ENCODE measurements at regions not wholly inside any gene's neighbourhood (a gene's known extent, or its start where the extent isn't known, plus 50 kb on each side); places are given as distances from the start of the nearest gene placed in this dataset.

GRCh38 chr1:8112611-8113261 lies 86.6 kb upstream of the ERRFI1 start:
- no peak for TF ChIP-seq CTCF (IDR thresholded peaks at IDR 0.05; ENCODE audit: insufficient read depth, low read depth, low read length)
- Histone ChIP-seq H3K27me3 (ENCODE audit: control insufficient read depth, insufficient read depth, low read length) (no peaks in the 10 kb centered on the region), H3K36me3 (ENCODE audit: control insufficient read depth, insufficient read depth, low read length) (no peaks in the 10 kb centered on the region), H3K4me3 (ENCODE audit: low read depth, low read length) (no peak overlapping the region)
- POLR2A ChIA-PET = no interaction called here
- CTCF ChIA-PET = interaction anchor here (1.2 to 1.3 kb wide), 2 partner anchors 10 to 18 kb away, joined by 3 to 5 read pairs; no protein-coding TSS in a partner anchor
- no peak for DNase-seq (ENCODE audit: low read depth)

DNA sequence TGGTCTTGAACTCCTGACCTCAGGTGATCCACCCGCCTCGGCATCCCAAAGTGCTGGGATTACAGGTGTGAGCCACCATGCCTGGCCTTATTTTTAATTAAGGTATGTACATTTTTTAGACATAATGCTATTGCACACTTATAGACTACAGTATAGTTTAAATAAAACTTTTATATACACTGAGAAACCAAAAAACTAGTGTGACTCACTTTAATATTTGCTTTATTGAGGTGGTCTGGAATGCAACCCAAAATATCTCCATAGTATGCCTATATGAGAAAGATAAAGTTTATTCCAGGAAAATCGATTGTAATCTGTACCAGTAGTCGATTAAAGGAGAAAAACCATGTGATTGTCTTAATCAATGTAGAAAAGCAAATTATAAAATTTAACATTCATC lies 85.5 kb upstream of the ERRFI1 start:
- H3K36me3 ChIP-seq (ENCODE audit: control insufficient read depth, insufficient read depth, low read length) = no peaks in the 10 kb centered on the region
- no peaks in the 10 kb centered on the region for H3K27me3 ChIP-seq (ENCODE audit: control insufficient read depth, insufficient read depth, low read length)
- CTCF ChIA-PET = no interaction called here
- TF ChIP-seq CTCF (IDR thresholded peaks at IDR 0.05; ENCODE audit: insufficient read depth, low read depth, low read length) = no peak
- POLR2A ChIA-PET = no interaction called here
- no peak for DNase-seq (ENCODE audit: low read depth)
- no peak overlapping the region for H3K4me3 ChIP-seq (ENCODE audit: low read depth, low read length)

GRCh38 chr1:8109216-8109615 lies 83.1 kb upstream of the ERRFI1 start:
- ChIA-PET POLR2A (no interaction called here), CTCF (no interaction called here)
- TF ChIP-seq CTCF (IDR thresholded peaks at IDR 0.05; ENCODE audit: insufficient read depth, low read depth, low read length) = no peak
- Histone ChIP-seq H3K27me3 (ENCODE audit: control insufficient read depth, insufficient read depth, low read length) (no peaks in the 10 kb centered on the region), H3K4me3 (ENCODE audit: low read depth, low read length) (no peak overlapping the region), H3K36me3 (ENCODE audit: control insufficient read depth, insufficient read depth, low read length) (no peaks in the 10 kb centered on the region)
- DNase-seq (ENCODE audit: low read depth) = no peak

- no peak overlapping the region for H3K4me3 ChIP-seq (ENCODE audit: low read depth, low read length)
- ChIA-PET CTCF (no interaction called here), POLR2A (no interaction called here)
- H3K27me3 ChIP-seq (ENCODE audit: control insufficient read depth, insufficient read depth, low read length) = no peaks in the 10 kb centered on the region
- no peaks in the 10 kb centered on the region for H3K36me3 ChIP-seq (ENCODE audit: control insufficient read depth, insufficient read depth, low read length)
- no peak for TF ChIP-seq CTCF (IDR thresholded peaks at IDR 0.05; ENCODE audit: insufficient read depth, low read depth, low read length)
- no peak for DNase-seq (ENCODE audit: low read depth)
Measured at GRCh38 chr1:8107897-8108296, 81.8 kb upstream of the ERRFI1 start.

- CTCF ChIA-PET = interaction anchor here (0.7 to 1.7 kb wide), 2 partner anchors 17 to 211 kb away, joined by 3 to 4 read pairs; no protein-coding TSS in a partner anchor
- no peak for DNase-seq (ENCODE audit: low read depth)
- Histone ChIP-seq H3K4me3 (ENCODE audit: low read depth, low read length) (no peak overlapping the region), H3K27me3 (ENCODE audit: control insufficient read depth, insufficient read depth, low read length) (no peaks in the 10 kb centered on the region), H3K36me3 (ENCODE audit: control insufficient read depth, insufficient read depth, low read length) (no peaks in the 10 kb centered on the region)
- POLR2A ChIA-PET = no interaction called here
- TF ChIP-seq CTCF (IDR thresholded peaks at IDR 0.05; ENCODE audit: insufficient read depth, low read depth, low read length) = no peak
Measured at GRCh38 chr1:8104278-8105236, 78.4 kb upstream of the ERRFI1 start.
